HUES6 (cell line): ENCODE measurements at regions not wholly inside any gene's neighbourhood (a gene's known extent, or its start where the extent isn't known, plus 50 kb on each side); places are given as distances from the start of the nearest gene placed in this dataset.

Experiments
- H3K27ac ChIP-seq: 2 replicates; pipeline ENCODE4 v1.7.0; 2013; ENCODE audit warnings: low read depth, mild to moderate bottlenecking, low read length, inconsistent platforms
- H3K27me3 ChIP-seq: 2 replicates; pipeline ENCODE4 v1.6.1; 2013; ENCODE audit warnings: low read length; ENCODE audit not compliant: control insufficient read depth, insufficient read depth
- H3K36me3 ChIP-seq: 2 replicates; pipeline ENCODE4 v1.6.1; 2013; ENCODE audit warnings: low read length; ENCODE audit not compliant: control insufficient read depth, insufficient read depth
- H3K4me1 ChIP-seq: 2 replicates; pipeline ENCODE4 v1.6.1; 2013; ENCODE audit warnings: low read length; ENCODE audit not compliant: control insufficient read depth, insufficient read depth
- H3K4me3 ChIP-seq: 2 replicates; pipeline ENCODE4 v1.5.1; 2013; ENCODE audit warnings: low read depth, low read length
- H3K9ac ChIP-seq: one replicate; pipeline ENCODE4 v1.6.1; 2013; ENCODE audit warnings: mild to moderate bottlenecking, low read length
- H3K9me3 ChIP-seq: 2 replicates; pipeline ENCODE4 v1.6.1; 2013; ENCODE audit warnings: low read depth, low read length; ENCODE audit not compliant: control insufficient read depth, insufficient read depth

DNA sequence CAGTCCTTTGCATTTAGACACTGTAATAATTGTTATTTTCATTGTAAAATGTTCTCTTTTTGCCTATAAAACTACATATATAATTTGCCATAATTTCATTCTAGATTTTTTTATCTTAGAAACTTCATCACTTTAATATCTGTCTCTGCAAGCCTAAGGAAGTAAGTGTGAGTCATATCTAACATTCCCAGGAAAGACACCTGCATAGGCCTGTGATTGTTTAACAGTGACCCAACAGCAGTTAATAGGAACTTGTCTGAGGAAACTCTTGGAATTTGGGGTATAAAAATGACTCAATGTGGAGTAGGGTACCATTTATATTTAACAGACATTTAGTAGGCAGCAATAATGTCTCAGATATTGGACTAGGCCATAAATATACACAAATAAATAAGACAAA, 229.2 kb upstream of the FAM174A start:
- Histone ChIP-seq H3K4me1 (no peaks in the 10 kb centered on the region), H3K27ac (no peak overlapping the region), H3K27me3 (no peaks in the 10 kb centered on the region), H3K9me3 (no peaks in the 10 kb centered on the region), H3K36me3 (no peaks in the 10 kb centered on the region), H3K9ac (no peak overlapping the region), H3K4me3 (no peak overlapping the region)

DNA sequence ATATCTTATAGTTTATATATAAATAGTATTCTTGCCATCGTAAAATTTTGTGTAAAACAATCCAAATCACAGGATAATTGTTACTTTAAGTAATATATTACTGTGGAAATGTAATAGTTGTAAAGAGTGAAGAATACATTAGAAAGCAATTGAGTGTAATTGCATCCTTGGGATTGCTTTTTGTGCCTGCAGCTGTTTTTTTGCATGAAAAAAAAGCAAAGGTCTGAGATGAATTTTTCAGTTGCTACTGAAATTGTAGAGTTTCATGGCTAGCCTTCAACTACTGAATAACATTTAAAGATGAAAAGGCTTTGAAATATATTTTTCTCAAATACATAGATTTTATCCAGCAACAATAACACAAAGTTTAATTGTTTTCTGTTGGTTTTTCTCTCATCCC, 232.0 kb upstream of the FAM174A start:
- Histone ChIP-seq H3K36me3 (no peaks in the 10 kb centered on the region), H3K27me3 (no peaks in the 10 kb centered on the region), H3K4me3 (no peak overlapping the region), H3K27ac (no peak overlapping the region), H3K4me1 (no peaks in the 10 kb centered on the region), H3K9me3 (no peaks in the 10 kb centered on the region), H3K9ac (no peak overlapping the region)

DNA sequence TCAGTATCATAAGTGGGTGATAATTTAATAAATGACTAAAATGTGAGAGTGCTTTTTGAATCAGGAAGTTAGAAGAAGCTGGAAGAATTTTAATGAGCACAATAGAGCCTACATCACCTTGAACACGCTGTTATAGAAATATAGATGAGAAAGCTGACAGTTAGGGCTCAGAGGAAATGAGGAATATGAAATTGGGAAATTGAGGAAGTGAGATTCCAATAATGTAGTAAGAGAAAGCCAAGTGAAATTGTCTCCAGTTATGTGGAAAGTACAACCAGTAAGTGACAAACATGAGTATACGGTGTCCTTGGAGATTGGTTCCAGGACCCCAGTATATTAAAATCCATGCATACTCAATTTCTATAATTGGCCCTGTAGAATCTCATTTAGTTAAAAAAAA, 235.9 kb upstream of the FAM174A start:
- Histone ChIP-seq H3K27ac (no peak overlapping the region), H3K9ac (no peak overlapping the region), H3K4me3 (no peak overlapping the region), H3K36me3 (no peaks in the 10 kb centered on the region), H3K9me3 (no peaks in the 10 kb centered on the region), H3K27me3 (no peaks in the 10 kb centered on the region), H3K4me1 (no peaks in the 10 kb centered on the region)

DNA sequence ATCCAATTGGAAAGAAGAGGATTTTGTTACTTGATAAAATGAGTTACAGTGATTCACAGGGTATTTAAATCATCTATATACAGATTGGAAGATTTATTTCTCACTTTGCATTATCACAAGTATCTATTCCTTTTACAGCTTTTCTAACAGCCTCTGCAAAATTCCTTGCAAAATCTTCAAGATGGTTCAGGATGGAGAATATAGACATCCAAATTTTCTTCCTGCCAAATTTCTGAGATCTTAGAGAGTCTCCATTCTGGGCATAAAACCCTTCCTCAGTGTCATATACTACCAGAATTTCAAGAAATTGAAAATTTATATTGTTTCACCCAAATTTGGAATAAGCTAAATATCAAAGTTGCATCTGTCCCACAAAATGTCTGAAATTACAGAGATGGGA, 259.1 kb upstream of the FAM174A start:
- no peaks in the 10 kb centered on the region for H3K27me3 ChIP-seq
- H3K4me3 ChIP-seq = no peak overlapping the region
- no peaks in the 10 kb centered on the region for H3K4me1 ChIP-seq
- H3K27ac ChIP-seq = no peak overlapping the region
- no peaks in the 10 kb centered on the region for H3K36me3 ChIP-seq
- H3K9ac ChIP-seq = no peak overlapping the region
- H3K9me3 ChIP-seq = no peaks in the 10 kb centered on the region

DNA sequence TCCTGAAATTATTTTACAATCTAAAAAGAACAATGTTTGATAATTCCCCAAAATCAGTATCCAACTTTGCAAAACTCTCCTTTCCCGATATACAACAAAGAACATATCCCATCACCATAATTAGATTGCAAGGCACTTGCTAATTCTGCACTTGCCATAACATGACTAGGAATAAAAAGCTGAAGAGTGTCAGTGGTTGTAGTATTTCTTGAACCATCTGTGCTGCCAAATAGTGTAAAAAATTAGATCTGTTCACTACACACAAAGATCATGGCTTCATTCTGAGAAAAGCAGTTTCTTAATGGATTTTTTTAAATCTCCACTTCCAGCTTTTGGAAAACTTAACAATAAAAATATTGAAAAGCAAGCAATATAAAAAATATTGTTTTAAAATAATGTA, 259.5 kb upstream of the FAM174A start:
- Histone ChIP-seq H3K9ac (no peak overlapping the region), H3K27me3 (no peaks in the 10 kb centered on the region), H3K27ac (no peak overlapping the region), H3K4me3 (no peak overlapping the region), H3K4me1 (no peaks in the 10 kb centered on the region), H3K9me3 (no peaks in the 10 kb centered on the region), H3K36me3 (no peaks in the 10 kb centered on the region)

DNA sequence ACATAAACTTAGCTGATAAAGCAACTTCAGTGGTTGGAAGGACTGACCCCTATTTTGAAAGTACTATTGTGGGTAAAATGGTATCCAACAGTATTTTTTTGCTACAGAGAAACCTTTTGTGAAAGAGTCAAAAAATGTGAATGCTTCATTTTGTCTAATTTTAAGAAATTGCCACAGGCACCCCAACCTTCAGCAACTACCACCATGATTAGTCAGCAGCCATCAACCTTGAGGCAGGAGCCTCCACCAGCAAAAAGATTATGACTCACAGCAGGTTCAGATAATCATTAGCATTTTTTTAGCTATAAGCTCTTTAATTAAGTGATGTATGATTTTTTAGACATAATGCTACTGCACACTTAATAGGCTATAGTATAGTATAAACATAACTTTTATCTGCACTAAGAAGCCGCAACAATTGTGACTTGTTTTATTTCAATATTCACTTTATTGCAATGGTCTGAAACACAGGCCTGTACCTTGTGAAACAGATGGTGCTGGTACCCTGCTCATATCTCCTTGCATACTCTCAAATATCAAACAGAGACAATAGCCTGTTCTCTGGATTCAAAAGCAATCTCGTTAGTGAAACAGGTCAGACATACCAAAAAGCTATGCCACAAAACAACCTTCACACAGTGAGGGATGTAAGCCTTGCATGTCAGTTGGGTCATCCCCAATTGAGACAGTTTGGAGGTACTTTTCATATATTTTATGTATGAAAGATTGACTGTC, 261.2 kb upstream of the FAM174A start:
- no peaks in the 10 kb centered on the region for H3K27me3 ChIP-seq
- no peak overlapping the region for H3K9ac ChIP-seq
- H3K4me1 ChIP-seq = no peaks in the 10 kb centered on the region

DNA sequence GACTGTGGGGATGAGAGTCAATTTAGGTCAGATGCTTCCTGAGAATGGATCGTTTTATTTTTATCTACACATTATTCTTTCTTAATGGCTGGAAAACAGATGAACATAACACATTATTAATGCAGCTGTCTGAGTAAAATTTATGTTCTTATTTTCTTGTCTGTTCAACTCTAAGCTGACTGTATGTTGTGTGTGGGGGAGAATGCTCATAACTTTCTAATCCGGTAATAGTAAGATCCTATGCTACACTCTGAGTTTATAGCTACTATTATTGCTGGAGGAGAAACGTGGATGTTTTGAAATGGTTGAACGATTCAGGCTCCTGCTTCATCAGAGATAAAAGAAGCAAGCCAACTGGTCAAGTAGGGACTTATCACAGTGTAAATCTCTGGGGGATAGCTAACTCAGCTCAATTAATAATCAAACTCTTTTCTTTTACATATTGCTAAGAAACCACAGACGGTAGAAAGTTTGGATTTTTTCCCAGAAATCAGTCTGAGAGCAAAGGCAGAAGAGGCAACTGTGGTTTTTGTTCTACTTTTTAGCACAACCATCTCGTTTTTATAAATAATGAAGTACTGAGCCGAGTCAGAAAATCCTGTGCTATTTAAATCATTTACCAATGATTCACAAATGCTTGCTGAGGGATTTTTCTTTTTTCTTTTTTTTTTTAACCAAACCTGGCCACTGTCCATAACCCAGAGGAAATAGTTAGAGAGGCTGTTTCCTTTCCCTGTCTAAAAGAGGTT, 265.0 kb upstream of the FAM174A start:
- H3K27ac ChIP-seq = no peak overlapping the region
- no peak overlapping the region for H3K4me3 ChIP-seq
- H3K9ac ChIP-seq = no peak overlapping the region
- H3K27me3 ChIP-seq = no peaks in the 10 kb centered on the region
- no peaks in the 10 kb centered on the region for H3K9me3 ChIP-seq
- no peaks in the 10 kb centered on the region for H3K36me3 ChIP-seq
- no peaks in the 10 kb centered on the region for H3K4me1 ChIP-seq

More for the DNA sequence above, 261.2 kb upstream of the FAM174A start:
- no peak overlapping the region for H3K4me3 ChIP-seq
- no peaks in the 10 kb centered on the region for H3K9me3 ChIP-seq
- no peak overlapping the region for H3K27ac ChIP-seq
- no peaks in the 10 kb centered on the region for H3K36me3 ChIP-seq

DNA sequence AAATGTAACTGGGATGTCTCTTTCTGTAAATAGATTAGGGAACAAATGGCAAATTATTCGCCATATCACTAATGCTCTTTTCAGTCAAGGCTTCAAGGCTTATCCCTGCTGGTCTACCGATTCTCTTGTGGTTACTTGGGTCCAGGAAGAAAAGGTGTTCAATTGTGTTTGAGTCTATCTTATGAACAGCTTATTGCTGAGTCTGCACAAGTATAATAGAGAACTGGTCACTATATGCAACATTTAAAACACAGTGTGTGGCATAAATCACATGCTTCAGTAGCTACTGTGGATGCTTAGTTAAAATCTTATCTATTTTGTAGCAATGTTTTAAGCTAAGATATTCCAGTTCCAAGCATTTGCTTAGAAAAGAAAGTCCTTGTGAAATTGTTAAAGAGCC, 274.2 kb upstream of the FAM174A start:
- Histone ChIP-seq H3K27me3 (no peaks in the 10 kb centered on the region), H3K36me3 (no peaks in the 10 kb centered on the region), H3K4me1 (no peaks in the 10 kb centered on the region), H3K27ac (no peak overlapping the region), H3K9ac (no peak overlapping the region), H3K4me3 (no peak overlapping the region), H3K9me3 (no peaks in the 10 kb centered on the region)

DNA sequence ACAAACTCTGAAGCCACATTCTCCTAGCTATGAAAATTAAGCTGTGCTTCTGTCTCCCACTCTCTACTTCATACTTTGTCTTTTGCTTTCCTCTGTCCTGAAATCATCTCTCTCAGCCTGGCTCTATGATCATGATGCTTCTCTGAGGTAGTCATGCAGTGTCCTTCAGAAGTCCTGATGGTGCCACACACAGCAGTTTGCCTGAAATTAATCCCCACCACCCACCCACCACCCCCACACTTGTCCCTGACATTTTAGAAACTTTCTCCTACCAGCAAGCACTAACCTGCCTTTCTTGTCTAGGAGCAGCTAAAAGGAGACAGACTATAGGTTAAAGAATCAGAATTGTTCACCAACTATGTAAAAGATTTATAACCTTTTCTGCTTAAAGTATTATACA, 282.2 kb upstream of the FAM174A start:
- Histone ChIP-seq H3K4me3 (no peak overlapping the region), H3K4me1 (no peaks in the 10 kb centered on the region), H3K27me3 (no peaks in the 10 kb centered on the region), H3K9ac (no peak overlapping the region), H3K9me3 (no peaks in the 10 kb centered on the region), H3K27ac (no peak overlapping the region), H3K36me3 (no peaks in the 10 kb centered on the region)

DNA sequence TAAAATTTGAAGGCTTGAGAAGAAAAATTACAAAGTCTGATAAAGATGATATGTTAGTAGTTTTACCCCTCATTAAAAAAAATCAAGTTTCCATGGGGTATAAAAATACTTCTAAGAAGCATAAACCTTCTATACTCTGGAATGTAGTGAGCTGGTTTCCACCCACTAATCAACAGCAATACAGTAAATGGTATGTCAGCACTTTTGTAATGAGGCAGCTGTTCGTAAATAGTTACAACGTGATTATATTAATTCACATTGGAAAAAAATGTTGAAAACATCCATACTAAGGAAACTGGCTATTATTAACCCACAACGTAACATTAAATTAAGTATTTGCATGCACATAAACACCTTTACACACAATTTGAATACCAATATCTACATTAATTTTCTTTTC, 283.1 kb upstream of the FAM174A start:
- no peaks in the 10 kb centered on the region for H3K4me1 ChIP-seq
- no peaks in the 10 kb centered on the region for H3K9me3 ChIP-seq
- H3K27ac ChIP-seq = no peak overlapping the region
- H3K27me3 ChIP-seq = no peaks in the 10 kb centered on the region
- H3K9ac ChIP-seq = no peak overlapping the region
- H3K36me3 ChIP-seq = no peaks in the 10 kb centered on the region
- no peak overlapping the region for H3K4me3 ChIP-seq

DNA sequence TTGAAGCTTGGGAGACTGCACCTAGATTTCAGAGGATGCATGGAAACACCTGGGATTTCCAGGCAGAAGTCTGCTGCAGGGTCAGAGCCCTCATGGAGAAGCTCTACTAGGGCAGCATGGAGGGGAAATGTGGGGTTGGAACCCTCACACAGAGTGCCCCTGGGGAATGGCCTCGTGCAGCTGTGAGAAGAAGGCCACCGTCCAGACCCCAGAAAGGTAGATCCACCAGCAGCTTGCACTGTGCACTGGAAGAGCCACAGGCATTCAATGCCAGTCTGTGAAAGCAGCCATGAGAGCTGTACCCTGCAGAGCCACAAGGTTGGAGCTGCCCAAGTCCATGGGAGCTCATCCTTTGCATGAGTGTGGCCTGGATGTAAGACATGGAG, 285.3 kb upstream of the FAM174A start:
- H3K4me3 ChIP-seq = no peak overlapping the region
- H3K4me1 ChIP-seq = no peaks in the 10 kb centered on the region
- no peaks in the 10 kb centered on the region for H3K9me3 ChIP-seq
- H3K27me3 ChIP-seq = no peaks in the 10 kb centered on the region
- H3K9ac ChIP-seq = no peak overlapping the region
- H3K36me3 ChIP-seq = no peaks in the 10 kb centered on the region
- no peak overlapping the region for H3K27ac ChIP-seq
